ENCODE measurements at regions not wholly inside any gene's neighbourhood (a gene's known extent, or its start where the extent isn't known, plus 50 kb on each side); places are given as distances from the start of the nearest gene placed in this dataset.
"Not testable (repeated sequence)": the region's sequence is repeated elsewhere in the genome, so short reads cannot be mapped to it uniquely, and the experiment has no call there.

DNA sequence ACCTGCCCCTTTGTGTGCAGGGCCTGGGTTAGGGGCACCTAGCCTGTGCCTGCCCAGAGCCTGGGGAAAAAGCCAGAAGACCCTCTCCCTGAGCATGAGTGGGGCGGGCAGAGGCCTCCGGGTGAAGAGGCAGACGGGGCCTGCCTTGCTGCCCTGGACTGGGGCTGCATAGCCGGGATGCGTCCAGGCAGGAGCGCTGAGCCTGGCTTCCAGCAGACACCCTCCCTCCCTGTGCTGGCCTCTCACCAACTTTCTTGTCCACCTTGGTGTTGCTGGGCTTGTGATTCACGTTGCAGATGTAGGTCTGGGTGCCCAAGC, 216.1 kb downstream of the TMEM121 start (continued):
- TF ChIP-seq, protein P1, sequence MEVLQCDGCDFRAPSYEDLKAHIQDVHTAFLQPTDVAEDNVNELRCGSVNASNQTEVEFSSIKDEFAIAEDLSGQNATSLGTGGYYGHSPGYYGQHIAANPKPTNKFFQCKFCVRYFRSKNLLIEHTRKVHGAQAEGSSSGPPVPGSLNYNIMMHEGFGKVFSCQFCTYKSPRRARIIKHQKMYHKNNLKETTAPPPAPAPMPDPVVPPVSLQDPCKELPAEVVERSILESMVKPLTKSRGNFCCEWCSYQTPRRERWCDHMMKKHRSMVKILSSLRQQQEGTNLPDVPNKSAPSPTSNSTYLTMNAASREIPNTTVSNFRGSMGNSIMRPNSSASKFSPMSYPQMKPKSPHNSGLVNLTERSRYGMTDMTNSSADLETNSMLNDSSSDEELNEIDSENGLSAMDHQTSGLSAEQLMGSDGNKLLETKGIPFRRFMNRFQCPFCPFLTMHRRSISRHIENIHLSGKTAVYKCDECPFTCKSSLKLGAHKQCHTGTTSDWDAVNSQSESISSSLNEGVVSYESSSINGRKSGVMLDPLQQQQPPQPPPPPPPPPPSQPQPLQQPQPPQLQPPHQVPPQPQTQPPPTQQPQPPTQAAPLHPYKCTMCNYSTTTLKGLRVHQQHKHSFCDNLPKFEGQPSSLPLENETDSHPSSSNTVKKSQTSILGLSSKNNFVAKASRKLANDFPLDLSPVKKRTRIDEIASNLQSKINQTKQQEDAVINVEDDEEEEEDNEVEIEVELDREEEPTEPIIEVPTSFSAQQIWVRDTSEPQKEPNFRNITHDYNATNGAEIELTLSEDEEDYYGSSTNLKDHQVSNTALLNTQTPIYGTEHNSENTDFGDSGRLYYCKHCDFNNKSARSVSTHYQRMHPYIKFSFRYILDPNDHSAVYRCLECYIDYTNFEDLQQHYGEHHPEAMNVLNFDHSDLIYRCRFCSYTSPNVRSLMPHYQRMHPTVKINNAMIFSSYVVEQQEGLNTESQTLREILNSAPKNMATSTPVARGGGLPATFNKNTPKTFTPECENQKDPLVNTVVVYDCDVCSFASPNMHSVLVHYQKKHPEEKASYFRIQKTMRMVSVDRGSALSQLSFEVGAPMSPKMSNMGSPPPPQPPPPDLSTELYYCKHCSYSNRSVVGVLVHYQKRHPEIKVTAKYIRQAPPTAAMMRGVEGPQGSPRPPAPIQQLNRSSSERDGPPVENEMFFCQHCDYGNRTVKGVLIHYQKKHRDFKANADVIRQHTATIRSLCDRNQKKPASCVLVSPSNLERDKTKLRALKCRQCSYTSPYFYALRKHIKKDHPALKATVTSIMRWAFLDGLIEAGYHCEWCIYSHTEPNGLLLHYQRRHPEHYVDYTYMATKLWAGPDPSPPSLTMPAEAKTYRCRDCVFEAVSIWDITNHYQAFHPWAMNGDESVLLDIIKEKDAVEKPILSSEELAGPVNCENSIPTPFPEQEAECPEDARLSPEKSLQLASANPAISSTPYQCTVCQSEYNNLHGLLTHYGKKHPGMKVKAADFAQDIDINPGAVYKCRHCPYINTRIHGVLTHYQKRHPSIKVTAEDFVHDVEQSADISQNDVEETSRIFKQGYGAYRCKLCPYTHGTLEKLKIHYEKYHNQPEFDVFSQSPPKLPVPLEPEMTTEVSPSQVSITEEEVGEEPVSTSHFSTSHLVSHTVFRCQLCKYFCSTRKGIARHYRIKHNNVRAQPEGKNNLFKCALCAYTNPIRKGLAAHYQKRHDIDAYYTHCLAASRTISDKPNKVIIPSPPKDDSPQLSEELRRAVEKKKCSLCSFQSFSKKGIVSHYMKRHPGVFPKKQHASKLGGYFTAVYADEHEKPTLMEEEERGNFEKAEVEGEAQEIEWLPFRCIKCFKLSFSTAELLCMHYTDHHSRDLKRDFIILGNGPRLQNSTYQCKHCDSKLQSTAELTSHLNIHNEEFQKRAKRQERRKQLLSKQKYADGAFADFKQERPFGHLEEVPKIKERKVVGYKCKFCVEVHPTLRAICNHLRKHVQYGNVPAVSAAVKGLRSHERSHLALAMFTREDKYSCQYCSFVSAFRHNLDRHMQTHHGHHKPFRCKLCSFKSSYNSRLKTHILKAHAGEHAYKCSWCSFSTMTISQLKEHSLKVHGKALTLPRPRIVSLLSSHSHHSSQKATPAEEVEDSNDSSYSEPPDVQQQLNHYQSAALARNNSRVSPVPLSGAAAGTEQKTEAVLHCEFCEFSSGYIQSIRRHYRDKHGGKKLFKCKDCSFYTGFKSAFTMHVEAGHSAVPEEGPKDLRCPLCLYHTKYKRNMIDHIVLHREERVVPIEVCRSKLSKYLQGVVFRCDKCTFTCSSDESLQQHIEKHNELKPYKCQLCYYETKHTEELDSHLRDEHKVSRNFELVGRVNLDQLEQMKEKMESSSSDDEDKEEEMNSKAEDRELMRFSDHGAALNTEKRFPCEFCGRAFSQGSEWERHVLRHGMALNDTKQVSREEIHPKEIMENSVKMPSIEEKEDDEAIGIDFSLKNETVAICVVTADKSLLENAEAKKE (CRISPR knock-in tag; IDR thresholded peaks at IDR 0.05) = no peak
- TF ChIP-seq ZNF331 (CRISPR knock-in tag; IDR thresholded peaks at IDR 0.05; ENCODE audit: low read depth) (no peak), ZNF114 (CRISPR knock-in tag; IDR thresholded peaks at IDR 0.05) (no peak)

DNA sequence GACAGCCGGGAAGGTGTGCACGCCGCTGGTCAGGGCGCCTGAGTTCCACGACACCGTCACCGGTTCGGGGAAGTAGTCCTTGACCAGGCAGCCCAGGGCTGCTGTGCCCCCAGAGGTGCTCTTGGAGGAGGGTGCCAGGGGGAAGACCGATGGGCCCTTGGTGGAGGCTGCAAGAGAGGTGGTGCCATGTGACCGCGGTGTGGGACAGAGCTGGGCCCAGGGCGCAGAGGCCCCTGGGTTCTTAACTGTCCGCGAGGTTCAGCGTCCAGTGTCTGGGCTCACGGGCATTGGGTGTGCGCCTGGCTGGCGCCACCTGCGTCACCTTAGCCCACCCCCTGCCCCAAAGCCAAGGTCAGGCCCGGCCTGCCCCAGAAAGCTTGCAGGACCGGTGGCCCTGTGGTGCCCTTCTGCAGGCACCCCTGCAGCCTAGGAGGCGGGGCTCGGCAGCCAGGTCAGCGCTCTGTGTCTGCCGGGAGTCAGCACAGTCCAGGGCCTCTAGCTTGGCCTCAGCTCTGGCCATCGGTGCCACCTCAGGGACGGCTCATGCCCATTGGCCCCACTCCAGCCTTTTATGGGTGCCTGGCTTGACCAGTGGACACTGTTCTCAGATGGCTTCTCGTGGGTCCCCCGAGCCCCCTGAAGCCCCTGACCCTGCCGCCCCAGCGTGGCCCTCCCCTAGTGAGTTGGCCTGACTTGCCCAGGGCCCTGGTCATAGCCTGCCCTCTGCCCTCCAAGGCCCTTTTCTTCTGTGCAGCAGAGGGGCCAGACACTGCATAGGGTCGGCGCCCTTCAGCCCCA, 216.7 kb downstream of the TMEM121 start:
- H3K36me3 ChIP-seq (ENCODE audit: insufficient read depth); H3K4me1 Mint-ChIP-seq; H3F3A ChIP-seq (replicated peaks; ENCODE audit: low read depth); H3K27me3 ChIP-seq (ENCODE audit: insufficient read depth); ATAC-seq; H3K4me1 ChIP-seq (ENCODE audit: insufficient read depth); H3K27ac ChIP-seq (ENCODE audit: low read depth); H3K4me3 ChIP-seq; H2AFZ ChIP-seq; H3K9me2 ChIP-seq (ENCODE audit: insufficient read depth); H3K4me2 ChIP-seq; H3K27ac Mint-ChIP-seq; DNase-seq (ENCODE audit: low spot score); H3K4me3 Mint-ChIP-seq; H4K20me1 ChIP-seq (replicated peaks; ENCODE audit: insufficient read depth); H3K79me2 ChIP-seq (replicated peaks; ENCODE audit: insufficient read depth): not testable (repeated sequence)
- peaks cover 28% of the 10 kb centered on the region; the same call in 2 of the 3 replicates for H3K36me3 Mint-ChIP-seq (ENCODE audit: low read depth)
- H3K27me3 Mint-ChIP-seq (ENCODE audit: insufficient read depth, low read depth, poor library complexity) = peaks cover 17% of the 10 kb centered on the region
- H3K9me3 Mint-ChIP-seq = peaks cover 76% of the 10 kb centered on the region

DNA sequence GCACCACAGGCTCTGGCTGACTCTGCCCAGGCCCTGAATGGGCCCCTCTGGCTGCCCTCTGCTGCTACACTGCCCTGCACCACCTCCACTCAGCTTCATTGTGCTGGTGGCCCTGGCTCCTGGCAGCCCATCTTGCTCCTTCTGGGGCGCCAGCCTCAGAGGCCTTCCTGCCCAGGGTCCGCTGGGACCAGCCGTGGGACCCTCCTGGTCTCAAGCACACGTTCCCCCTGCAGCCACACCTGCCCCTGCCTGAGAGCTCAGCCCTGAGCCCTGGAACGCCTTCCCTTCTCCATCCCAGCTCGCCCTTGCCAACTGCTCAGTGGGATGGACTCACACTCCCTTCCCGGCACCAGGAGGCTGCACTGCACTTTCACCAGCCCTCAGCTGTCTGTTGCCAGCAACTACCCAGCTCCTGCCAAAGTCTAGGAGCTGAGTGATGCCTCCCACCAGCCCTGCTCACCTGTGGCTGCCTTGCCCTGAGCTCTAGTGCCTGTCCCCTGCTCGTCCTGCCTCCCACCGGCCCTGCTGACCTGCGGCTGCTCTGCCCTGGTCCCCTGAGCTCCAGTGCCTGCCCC, 217.9 kb downstream of the TMEM121 start:
- H3K9me3 Mint-ChIP-seq = peaks cover 76% of the 10 kb centered on the region
- H3K4me2 ChIP-seq; H3K27ac ChIP-seq (ENCODE audit: low read depth); H3K79me2 ChIP-seq (replicated peaks; ENCODE audit: insufficient read depth); H2AFZ ChIP-seq; H4K20me1 ChIP-seq (replicated peaks; ENCODE audit: insufficient read depth); H3K4me3 Mint-ChIP-seq; H3K4me1 Mint-ChIP-seq; ATAC-seq; H3K4me1 ChIP-seq (ENCODE audit: insufficient read depth); H3K9me2 ChIP-seq (ENCODE audit: insufficient read depth); H3F3A ChIP-seq (replicated peaks; ENCODE audit: low read depth); H3K27ac Mint-ChIP-seq; DNase-seq (ENCODE audit: low spot score); H3K27me3 ChIP-seq (ENCODE audit: insufficient read depth); H3K4me3 ChIP-seq; H3K36me3 ChIP-seq (ENCODE audit: insufficient read depth): not testable (repeated sequence)
- peaks cover 33% of the 10 kb centered on the region for H3K36me3 Mint-ChIP-seq (ENCODE audit: low read depth)
- H3K27me3 Mint-ChIP-seq (ENCODE audit: insufficient read depth, low read depth, poor library complexity) = peaks cover 22% of the 10 kb centered on the region
